GM18520 (cell line): ENCODE measurements at regions not wholly inside any gene's neighbourhood (a gene's known extent, or its start where the extent isn't known, plus 50 kb on each side); places are given as distances from the start of the nearest gene placed in this dataset.

Source experiments
- ATAC-seq: cut with Tn5 transposase; IDR thresholded peaks from one replicate; pipeline ENCODE4 v1.9.1; 2021; ENCODE audit not compliant: unreplicated experiment

GRCh38 chr13:97134364-97135095, 87.6 kb upstream of the MBNL2 start:
- ATAC-seq = no peak

GRCh38 chr13:97135883-97136282, 86.2 kb upstream of the MBNL2 start:
- no peak for ATAC-seq

- no peak for ATAC-seq
These were observed 85.7 kb upstream of the MBNL2 start for GRCh38 chr13:97136418-97136817.

GRCh38 chr13:97139691-97140090, 82.4 kb upstream of the MBNL2 start:
- no peak for ATAC-seq

- no peak for ATAC-seq
These were observed 82.0 kb upstream of the MBNL2 start for GRCh38 chr13:97140131-97140530.

GRCh38 chr13:97140611-97141010, 81.5 kb upstream of the MBNL2 start:
- no peak for ATAC-seq

- ATAC-seq = no peak
These were observed 81.0 kb upstream of the MBNL2 start for GRCh38 chr13:97141097-97141496.

GRCh38 chr13:97141564-97142005, 80.5 kb upstream of the MBNL2 start:
- ATAC-seq = peak; percentile 99

GRCh38 chr13:97142452-97142851, 79.7 kb upstream of the MBNL2 start:
- no peak for ATAC-seq

- ATAC-seq = no peak
These were observed 77.1 kb upstream of the MBNL2 start for GRCh38 chr13:97145057-97145456.

- ATAC-seq = no peak
These were observed 73.2 kb upstream of the MBNL2 start for GRCh38 chr13:97148894-97149293.

- ATAC-seq = no peak
These were observed 61.7 kb upstream of the MBNL2 start for GRCh38 chr13:97160421-97160820.

- ATAC-seq = no peak
These were observed 60.4 kb upstream of the MBNL2 start for GRCh38 chr13:97161582-97162231.

GRCh38 chr13:97165502-97166425, 56.4 kb upstream of the MBNL2 start:
- ATAC-seq = no peak

- no peak for ATAC-seq
These were observed 51.0 kb upstream of the MBNL2 start for GRCh38 chr13:97171136-97171535.
